ENCODE measurements at regions not wholly inside any gene's neighbourhood (a gene's known extent, or its start where the extent isn't known, plus 50 kb on each side); places are given as distances from the start of the nearest gene placed in this dataset.

GRCh38 chr13:111908981-111909380, 158.0 kb upstream of the SOX1 start:
- TF ChIP-seq CTCF (IDR thresholded peaks at IDR 0.05) (no peak), POLR2AphosphoS5 (IDR thresholded peaks at IDR 0.05) (no peak), POLR2A (IDR thresholded peaks at IDR 0.05) (no peak)
